WTC11 (cell line): ENCODE measurements at regions not wholly inside any gene's neighbourhood (a gene's known extent, or its start where the extent isn't known, plus 50 kb on each side); places are given as distances from the start of the nearest gene placed in this dataset.

ENCODE experiments used
- ATAC-seq: fragments of 200-7000 bp; cut with Tn5 transposase; 2 replicates; pipeline ENCODE4 v1.10.0; 2021; ENCODE audit warnings: mild to moderate bottlenecking, moderate library complexity
- CTCF ChIA-PET: fragments of 300-600 bp; sonication (Branson Sonifier 250); formaldehyde crosslinking; loops from one replicate; lab custom pipeline; 2021; ENCODE audit warnings: antibody characterized with exemption; lab: Charles Lee
- POLR2A ChIA-PET: fragments of 350-600 bp; sonication (Branson Sonifier 250); formaldehyde crosslinking; loops from one replicate; lab custom pipeline; 2021; ENCODE audit warnings: antibody characterized with exemption; lab: Charles Lee
- DNase-seq: peaks from one replicate; pipeline ENCODE4 v3.0.0; 2021; ENCODE audit warnings: low spot score
- H3K27ac Mint-ChIP-seq: 2 replicates; pipeline ENCODE4 v1.8.0; 2021; ENCODE audit warnings: mixed read lengths
- H3K27me3 Mint-ChIP-seq: 2 replicates; pipeline ENCODE4 v1.8.0; 2021; ENCODE audit warnings: low read depth, mild to moderate bottlenecking, moderate library complexity, mixed read lengths
- H3K36me3 Mint-ChIP-seq: 2 replicates; pipeline ENCODE4 v1.8.0; 2021; ENCODE audit warnings: mixed read lengths
- H3K4me1 Mint-ChIP-seq: 2 replicates; pipeline ENCODE4 v1.8.0; 2022; ENCODE audit warnings: mixed read lengths
- H3K4me3 Mint-ChIP-seq: 2 replicates; pipeline ENCODE4 v1.8.0; 2021; ENCODE audit warnings: mild to moderate bottlenecking, moderate library complexity, mixed read lengths
- H3K9me3 Mint-ChIP-seq: 2 replicates; pipeline ENCODE4 v1.8.0; 2021; ENCODE audit warnings: mixed read lengths
- ARID4B ChIP-seq: sonication (generic); formaldehyde crosslinking; IDR thresholded peaks from 2 replicates; pipeline ENCODE4 v1.8.0; 2023; ENCODE audit warnings: missing genetic modification reagents, mild to moderate bottlenecking, borderline replicate concordance
- CDX4 ChIP-seq: fragments of 250-450 bp; sonication (Bioruptor Pico); IDR thresholded peaks from 2 replicates; pipeline ENCODE4 v1.9.0; 2021; ENCODE audit warnings: moderate library complexity, mild to moderate bottlenecking, inconsistent platforms, borderline replicate concordance
- ESRRA ChIP-seq: sonication (generic); formaldehyde crosslinking; IDR thresholded peaks from 2 replicates; pipeline ENCODE4 v1.8.1; 2022; ENCODE audit warnings: mild to moderate bottlenecking, missing genetic modification reagents, borderline replicate concordance
- IRF1 ChIP-seq: sonication (generic); formaldehyde crosslinking; IDR thresholded peaks from 2 replicates; pipeline ENCODE4 v1.8.0; 2023; ENCODE audit warnings: missing genetic modification reagents
- PRRX2 ChIP-seq: fragments of 250-450 bp; sonication (Bioruptor Pico); IDR thresholded peaks from 2 replicates; pipeline ENCODE4 v1.8.0; 2021; ENCODE audit warnings: mild to moderate bottlenecking
- RORB ChIP-seq: fragments of 250-450 bp; sonication (Bioruptor Pico); IDR thresholded peaks from 2 replicates; pipeline ENCODE4 v1.9.0; 2021; ENCODE audit warnings: mild to moderate bottlenecking
- ZNF423 ChIP-seq: fragments of 250-450 bp; sonication (Bioruptor Pico); IDR thresholded peaks from 2 replicates; pipeline ENCODE4 v2.1.2; 2022; ENCODE audit warnings: mild to moderate bottlenecking, moderate library complexity
- ZNF532 ChIP-seq: fragments of 250-450 bp; sonication (Bioruptor Pico); IDR thresholded peaks from 2 replicates; pipeline ENCODE4 v1.9.0; 2021; ENCODE audit warnings: mild to moderate bottlenecking, borderline replicate concordance

GRCh38 chr2:145166731-145167302, 646.9 kb upstream of the ZEB2 start:
- Mint-ChIP-seq H3K36me3 (no peaks in the 10 kb centered on the region), H3K27ac (no peak overlapping the region), H3K27me3 (no peaks in the 10 kb centered on the region), H3K9me3 (0 out of 2 replicates have a peak, but pooled peaks cover 3% of the 10 kb centered on the region), H3K4me3 (no peak overlapping the region), H3K4me1 (no peaks in the 10 kb centered on the region)
- no peak for ATAC-seq
- POLR2A ChIA-PET, result no interaction called here
- CTCF ChIA-PET, result no interaction called here
- no peak for TF ChIP-seq RORB
- TF ChIP-seq ZNF423 (CRISPR knock-in tag), result no peak
- DNase-seq, result no peak

GRCh38 chr2:145161656-145162055, 641.7 kb upstream of the ZEB2 start:
- ChIA-PET CTCF (no interaction called here), POLR2A (no interaction called here)
- Mint-ChIP-seq H3K4me3 (no peak overlapping the region), H3K27ac (no peak overlapping the region), H3K4me1 (no peaks in the 10 kb centered on the region), H3K36me3 (no peaks in the 10 kb centered on the region), H3K9me3 (no peaks in the 10 kb centered on the region), H3K27me3 (no peaks in the 10 kb centered on the region)
- ATAC-seq (no peak), DNase-seq (no peak)
- no peak for TF ChIP-seq ESRRA (CRISPR knock-in tag)
- no peak for TF ChIP-seq PRRX2 (CRISPR knock-in tag)

GRCh38 chr2:145160855-145161254, 640.9 kb upstream of the ZEB2 start:
- ChIA-PET POLR2A (no interaction called here), CTCF (no interaction called here)
- Mint-ChIP-seq H3K27me3 (no peaks in the 10 kb centered on the region), H3K9me3 (no peaks in the 10 kb centered on the region), H3K4me1 (no peaks in the 10 kb centered on the region), H3K27ac (no peak overlapping the region), H3K36me3 (no peaks in the 10 kb centered on the region), H3K4me3 (no peak overlapping the region)
- ATAC-seq (no peak), DNase-seq (no peak)
- TF ChIP-seq ZNF532 (CRISPR knock-in tag), result no peak

GRCh38 chr2:145159676-145160075, 639.8 kb upstream of the ZEB2 start:
- no peaks in the 10 kb centered on the region for H3K27me3 Mint-ChIP-seq
- no peaks in the 10 kb centered on the region for H3K4me1 Mint-ChIP-seq
- no peak overlapping the region for H3K27ac Mint-ChIP-seq
- ChIA-PET CTCF (no interaction called here), POLR2A (no interaction called here)
- DNase-seq, result no peak
- TF ChIP-seq CDX4 (CRISPR knock-in tag), result no peak
- TF ChIP-seq ARID4B (CRISPR knock-in tag), result no peak
- TF ChIP-seq IRF1 (CRISPR knock-in tag), result no peak
- H3K9me3 Mint-ChIP-seq, result no peaks in the 10 kb centered on the region
- no peak overlapping the region for H3K4me3 Mint-ChIP-seq
- no peaks in the 10 kb centered on the region for H3K36me3 Mint-ChIP-seq
- no peak for ATAC-seq
